HL-60 (cell line): ENCODE measurements at regions not wholly inside any gene's neighbourhood (a gene's known extent, or its start where the extent isn't known, plus 50 kb on each side); places are given as distances from the start of the nearest gene placed in this dataset.

Experiments
- CTCF ChIP-seq: IDR thresholded peaks from one replicate; pipeline ENCODE4 v1.5.1; 2011; ENCODE audit warnings: low read length, control low read depth, inconsistent platforms; ENCODE audit not compliant: insufficient read depth
- POLR2AphosphoS5 ChIP-seq: IDR thresholded peaks from 2 replicates; pipeline ENCODE4 v1.6.1; 2012; ENCODE audit warnings: low read depth
- REST ChIP-seq: IDR thresholded peaks from 2 replicates; pipeline ENCODE4 v1.6.1; 2012; ENCODE audit warnings: low read depth; ENCODE audit not compliant: insufficient replicate concordance

- TF ChIP-seq CTCF (no peak), POLR2AphosphoS5 (no peak), REST (no peak)
Observed at GRCh38 chr7:106504207-106504606, 156.8 kb downstream of the CCDC71L start.
